ENCODE measurements at regions not wholly inside any gene's neighbourhood (a gene's known extent, or its start where the extent isn't known, plus 50 kb on each side); places are given as distances from the start of the nearest gene placed in this dataset.

DNA sequence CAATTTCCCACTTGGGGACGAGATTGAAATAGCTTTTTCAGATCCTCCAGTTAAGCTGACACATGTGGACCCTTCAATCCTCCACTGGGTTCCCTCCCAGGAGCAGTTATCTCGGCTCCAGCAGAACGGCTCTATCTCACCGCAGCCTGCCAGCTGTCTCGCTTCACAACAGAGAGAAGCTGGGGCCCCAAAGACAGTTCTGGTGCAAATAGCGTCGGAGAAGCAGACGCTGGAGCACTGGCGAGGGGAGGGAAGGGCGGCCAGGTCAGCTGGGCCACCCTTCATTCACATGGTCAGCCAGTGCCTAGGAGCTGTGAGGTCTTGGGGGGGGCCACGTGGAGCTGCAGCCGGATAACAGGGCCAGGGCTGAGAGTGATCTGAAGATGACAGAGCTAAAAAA, 141.3 kb upstream of the SDK2 start:
- no peak for DNase-seq (ENCODE audit: low read depth)

DNA sequence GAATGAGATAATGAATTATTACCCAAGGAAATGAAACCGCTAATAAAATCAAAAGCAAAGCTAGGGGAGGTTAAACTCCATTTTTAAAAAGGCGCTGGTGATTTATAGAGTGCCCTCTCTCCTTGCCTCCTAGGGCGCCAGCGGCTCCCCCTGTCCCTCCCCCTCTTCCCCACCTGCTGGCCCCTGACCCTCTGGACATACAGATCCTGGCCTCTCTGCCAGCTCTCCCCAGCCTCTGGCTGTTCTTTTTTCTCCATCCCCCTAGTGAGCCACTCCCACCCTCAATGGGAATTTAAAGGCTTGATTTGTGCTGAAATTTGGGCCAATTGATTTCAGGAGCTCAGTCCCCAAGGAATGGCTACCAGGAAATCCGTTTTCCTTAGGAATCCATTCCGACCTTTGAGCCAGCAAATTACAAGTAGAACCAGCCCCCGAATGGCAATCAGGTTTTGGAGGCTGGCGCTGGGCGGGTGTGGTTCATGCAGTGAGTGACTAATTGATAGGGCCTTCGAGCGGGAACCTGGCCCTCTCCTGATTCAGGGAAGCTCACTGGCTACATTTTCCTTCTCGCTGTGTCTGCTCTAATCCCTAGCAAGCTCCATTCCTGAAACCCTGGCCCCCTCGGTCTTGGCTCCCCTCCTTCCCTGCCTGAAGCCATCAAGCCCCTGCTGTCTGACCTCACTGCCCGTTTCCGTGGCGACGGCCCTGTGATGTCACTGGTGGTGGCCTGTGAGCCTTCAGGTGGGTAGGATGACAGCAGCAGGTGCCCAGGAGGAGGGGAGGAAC, 141.9 kb upstream of the SDK2 start:
- no peak for DNase-seq (ENCODE audit: low read depth)

DNA sequence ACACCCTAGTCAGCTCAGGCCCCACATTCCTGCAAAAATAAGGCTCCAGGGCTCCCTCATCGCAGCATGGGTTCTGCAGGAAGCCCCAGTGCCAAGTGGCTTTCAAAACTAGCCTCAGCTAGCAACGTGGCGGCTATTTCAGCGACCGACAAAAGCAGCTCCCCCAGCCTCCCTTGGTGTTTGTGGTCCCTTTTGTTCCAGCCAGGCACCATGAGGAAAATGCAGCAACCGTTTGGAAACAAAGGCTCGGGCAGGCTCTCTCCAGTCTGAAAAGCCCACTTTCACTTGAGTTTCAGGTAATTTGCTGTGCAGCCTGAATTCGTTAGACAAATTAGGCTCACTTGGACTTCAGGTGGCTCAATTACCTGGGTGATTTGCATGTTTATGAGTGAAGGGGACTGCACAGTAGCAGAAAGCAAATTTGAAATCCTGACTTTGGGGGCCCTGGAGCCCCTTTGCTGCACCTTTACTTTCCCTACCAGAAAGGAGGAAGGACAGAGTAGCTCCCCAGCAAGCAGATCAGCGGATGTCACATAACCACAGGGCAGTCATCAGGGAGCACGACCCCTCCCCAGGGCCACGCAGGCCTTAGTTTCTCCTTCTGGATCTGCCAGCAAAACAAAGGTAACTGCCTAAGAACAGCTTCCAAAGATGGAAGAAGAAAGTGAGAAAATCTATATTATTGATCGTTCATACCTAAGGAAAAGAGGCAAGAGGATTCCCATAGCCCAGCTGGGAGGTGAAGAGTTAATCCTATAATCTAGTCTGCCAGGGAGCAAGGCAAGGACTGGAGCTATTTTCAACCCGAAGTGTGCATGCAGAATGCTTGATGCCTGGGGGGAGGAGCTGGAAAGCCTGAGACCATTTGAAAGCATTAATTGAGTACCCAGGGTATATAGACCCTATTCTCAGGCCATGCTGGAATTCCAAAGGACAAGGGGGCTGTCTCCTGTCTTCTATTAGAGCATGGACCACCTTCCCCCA, 143.1 kb upstream of the SDK2 start:
- no peak for DNase-seq (ENCODE audit: low read depth)

DNA sequence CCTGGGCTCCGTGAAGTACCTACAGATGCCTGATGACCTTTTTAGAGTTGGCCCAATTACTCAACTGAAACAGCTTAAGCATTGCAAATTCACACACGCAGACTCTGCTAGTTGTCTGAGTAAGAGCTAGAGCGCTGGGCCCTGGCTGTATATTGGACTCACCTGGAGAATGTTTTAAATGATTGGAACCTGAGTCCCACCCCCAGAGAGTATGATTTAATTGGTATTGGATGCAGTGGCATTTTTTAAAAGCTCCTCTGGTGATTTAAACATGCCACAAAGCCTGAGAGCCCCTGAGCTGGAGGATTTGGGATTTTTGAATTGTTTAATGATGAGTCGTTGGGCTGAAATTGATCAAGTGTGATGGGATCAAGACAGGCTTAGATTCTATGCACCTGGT, 143.9 kb upstream of the SDK2 start:
- no peak for DNase-seq (ENCODE audit: low read depth)

DNA sequence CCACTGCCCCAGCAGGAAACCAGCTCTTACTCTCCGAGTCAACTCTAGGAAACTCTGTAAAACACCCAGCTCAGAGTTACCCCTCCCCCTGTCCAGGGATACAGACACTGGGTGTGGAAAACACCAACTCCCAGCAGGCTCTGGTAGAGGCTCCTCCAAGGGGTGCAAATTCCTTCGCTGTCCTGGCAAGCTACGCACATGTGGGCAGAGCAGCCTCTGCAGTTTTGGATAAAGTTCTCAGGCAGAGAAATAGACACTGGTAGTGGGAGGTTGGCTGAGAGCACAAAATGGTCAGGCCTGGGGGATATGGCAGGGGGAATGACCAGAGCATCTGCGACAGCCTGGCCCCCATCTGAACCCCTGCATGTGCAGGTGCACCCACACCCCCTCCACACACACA, 146.9 kb upstream of the SDK2 start:
- no peak for DNase-seq (ENCODE audit: low read depth)

DNA sequence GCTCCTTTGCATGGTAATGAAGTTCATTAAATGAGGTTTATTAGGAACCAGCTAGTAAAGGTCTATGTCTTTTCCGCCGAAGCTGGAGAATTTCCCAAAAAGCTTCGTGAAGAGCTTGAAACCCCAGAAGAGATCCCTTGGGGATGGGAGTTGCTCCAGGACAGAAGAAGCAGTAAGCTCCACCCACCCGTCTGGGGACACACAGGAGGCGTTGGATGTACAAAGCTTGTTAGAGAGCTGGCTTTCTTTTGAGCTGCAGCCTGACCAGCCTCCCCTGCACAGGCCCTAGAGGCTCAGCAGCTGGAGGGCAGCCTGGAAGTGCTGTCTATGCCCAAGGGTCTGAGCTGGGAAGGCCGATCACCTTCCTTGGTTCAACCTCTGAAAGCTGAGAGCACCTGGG, 147.4 kb upstream of the SDK2 start:
- no peak for DNase-seq (ENCODE audit: low read depth)

DNA sequence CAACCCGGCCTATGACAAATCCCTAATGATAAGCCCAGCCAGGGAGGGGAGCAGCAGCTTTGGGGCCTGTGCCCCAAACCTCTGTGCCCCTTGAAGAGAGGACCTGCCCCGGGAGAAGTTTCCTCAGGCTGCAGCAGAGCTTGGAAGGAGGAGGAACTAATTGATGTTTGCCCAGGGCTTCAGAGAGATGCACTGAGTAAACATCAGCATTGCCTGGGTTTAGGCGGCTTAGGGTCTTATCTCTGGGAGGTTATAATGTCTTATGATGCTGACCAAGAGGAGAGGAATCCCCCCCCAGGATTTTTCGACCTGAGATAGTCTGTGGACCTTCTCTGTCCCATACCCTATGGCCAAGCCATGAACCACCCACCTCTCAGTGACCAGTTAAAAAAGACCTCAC, 148.7 kb upstream of the SDK2 start:
- DNase-seq (ENCODE audit: low read depth), result no peak

DNA sequence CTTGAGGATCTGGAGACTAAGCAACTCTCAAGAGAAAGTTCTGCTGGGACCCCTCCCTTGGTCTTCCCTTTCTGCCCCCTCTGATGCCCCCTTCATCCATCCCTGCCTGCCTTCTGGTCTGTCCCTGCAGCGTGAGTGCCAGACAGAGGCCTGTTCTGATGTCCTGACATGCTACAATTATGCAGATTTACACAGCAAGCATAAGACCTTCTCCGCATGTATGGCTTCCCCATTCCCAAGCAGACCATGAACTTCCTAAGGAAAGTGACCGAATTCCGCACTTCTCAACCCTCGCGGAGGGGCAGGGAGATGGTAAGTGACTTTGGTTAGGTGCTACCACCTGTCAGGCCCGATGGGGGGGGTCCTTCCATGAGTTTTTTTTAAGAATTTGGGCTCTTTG, 150.1 kb upstream of the SDK2 start:
- DNase-seq (ENCODE audit: low read depth), result no peak

DNA sequence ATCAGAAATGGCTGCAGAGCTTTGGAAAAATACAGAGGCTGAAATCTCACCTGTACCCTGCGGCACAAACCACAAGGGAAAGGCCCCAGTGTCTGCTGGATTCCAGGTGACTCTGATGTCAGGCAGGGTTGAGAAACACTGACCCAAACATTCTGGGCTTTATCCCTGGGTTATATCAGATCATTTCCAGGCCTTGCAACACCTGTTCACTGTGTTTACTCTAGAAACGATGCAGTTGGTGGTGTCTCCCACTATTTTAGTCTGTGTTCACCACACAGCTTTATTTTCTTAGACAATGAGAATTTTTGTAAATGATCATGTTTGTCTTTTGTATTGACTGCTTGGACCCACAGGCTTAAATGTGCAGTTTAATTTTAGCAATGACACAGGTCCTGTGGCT, 151.5 kb upstream of the SDK2 start:
- no peak for DNase-seq (ENCODE audit: low read depth)

DNA sequence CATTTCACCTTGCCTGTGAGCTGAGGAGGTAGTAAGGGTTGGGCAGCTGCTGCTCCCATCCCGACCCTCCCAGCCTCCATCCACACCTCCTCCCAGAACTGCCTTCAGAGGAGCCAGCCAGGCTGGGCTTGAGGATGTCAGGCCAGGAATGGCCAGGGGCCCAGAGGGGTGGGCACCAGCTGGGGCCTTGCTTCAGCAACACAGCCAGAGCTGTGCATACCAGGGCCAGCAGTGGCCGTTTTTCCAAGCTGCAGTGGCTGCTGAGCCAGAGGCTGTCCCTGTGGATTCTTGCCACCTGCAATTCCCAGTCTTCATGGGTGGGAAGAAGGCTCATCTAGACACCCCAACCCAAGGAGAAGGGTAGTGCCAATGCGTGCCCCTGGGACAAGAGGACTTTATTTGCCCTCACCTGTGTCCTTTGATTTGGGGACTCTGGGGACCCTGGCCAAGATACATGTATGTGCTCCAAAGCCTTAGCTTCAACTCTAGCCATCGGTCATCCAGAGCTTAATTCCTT, 153.4 kb upstream of the SDK2 start:
- DNase-seq (ENCODE audit: low read depth), result no peak

DNA sequence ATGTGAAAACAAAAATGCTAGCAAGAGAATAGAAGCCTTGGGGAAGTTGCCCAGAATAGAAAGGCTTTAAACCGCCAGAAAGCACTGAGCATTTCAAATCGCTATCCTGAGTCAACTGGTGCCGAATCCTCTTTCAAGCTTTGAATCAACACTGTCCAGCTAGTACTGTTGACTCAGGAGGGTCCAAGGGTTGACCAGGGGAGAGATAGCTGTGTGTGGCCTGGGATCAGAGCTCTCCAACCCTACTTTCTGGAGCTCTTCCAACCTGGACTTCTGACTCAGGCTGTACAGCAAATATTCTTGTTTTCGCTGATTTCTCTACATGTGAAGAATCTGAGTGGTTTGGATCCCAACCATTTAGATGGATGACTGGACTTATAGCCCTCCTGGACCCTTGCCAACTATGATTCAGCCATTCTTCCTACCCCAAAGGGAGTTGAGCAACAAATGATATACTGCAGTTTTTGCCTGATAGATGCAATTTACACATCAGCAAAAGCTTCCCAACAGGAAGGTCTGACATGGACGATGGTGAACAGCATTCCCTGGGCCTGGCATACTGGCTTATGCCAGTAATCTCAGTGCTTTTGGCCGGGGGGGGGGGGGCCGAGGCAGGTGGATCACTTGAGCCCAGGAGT, 154.0 kb upstream of the SDK2 start:
- peak; percentile 55 for DNase-seq (ENCODE audit: low read depth)

DNA sequence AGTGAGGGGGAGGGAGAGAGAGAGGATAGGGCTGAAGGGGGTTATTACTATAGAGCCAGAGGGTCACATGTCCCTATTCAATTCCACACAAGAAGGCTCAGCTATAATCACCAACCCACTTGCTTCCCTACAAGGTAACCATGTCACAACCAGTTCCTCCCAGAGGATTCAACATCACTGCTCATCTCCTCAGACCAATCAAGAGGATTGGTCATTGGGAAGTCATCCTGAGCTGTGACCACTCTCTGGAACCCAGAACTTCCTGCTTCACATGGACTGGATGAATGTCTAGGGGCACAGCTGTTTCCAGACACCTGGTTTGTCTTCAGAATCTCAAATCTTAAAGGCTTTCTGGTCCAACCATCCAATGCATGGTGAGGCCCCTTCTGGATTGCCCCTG, 154.9 kb upstream of the SDK2 start:
- no peak for DNase-seq (ENCODE audit: low read depth)

DNA sequence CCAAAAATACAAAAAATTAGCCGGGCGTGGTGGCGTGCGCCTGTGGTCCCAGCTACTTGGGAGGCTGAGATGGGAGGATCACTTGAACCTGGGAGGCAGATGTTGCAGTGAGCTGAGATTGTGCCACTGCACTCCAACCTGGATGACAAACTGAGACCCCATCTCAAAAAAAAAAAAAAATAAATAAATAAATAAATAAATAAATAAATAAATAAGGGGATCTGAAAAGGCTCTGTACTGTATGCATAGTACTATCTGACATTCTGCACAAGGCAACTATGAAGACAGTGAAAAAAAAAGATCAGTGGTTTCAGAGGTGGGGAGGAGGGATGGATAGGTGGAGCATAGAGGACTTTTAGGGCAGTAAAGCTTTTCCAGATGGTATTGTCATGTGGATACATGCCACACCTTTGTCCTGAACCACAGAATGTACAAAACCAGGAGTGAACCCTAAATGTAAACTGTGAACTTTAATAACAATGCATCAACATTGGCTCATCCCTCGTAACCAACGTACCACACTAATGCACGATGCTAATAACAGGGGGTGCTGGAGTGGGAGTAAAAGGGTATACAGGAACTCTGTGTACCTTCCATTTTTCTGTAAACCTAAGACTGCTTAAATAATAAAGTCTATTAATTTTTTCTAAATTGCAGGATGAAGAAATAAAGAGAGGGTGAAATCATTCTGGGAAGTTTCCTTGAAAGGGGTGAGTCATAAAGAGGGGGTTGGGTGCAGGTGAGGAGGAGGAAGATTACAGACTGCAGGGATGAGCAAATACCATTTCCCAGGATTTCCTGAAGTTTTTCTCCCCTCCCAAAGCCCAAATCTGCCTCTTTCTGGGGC, 155.8 kb upstream of the SDK2 start:
- no peak for DNase-seq (ENCODE audit: low read depth)

DNA sequence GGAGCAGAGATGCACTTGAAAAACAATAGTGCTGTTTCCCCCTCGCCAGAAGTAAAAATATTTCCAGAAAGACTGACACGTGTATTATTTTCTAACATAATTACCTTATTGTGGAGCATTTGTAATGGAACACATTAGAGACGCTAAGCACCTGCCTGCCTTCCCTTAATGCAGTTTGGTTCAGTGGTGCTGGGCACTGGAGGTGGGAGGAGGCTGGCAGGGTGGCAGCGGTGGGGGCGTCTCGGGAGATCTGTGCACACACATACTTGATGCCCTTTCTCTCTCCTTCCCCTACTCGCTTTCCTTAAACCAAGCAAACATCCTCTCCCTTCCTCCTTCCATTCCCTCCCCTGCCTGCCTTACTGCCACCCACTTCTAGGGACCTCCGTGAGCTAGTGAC, 156.6 kb upstream of the SDK2 start:
- no peak for DNase-seq (ENCODE audit: low read depth)

DNA sequence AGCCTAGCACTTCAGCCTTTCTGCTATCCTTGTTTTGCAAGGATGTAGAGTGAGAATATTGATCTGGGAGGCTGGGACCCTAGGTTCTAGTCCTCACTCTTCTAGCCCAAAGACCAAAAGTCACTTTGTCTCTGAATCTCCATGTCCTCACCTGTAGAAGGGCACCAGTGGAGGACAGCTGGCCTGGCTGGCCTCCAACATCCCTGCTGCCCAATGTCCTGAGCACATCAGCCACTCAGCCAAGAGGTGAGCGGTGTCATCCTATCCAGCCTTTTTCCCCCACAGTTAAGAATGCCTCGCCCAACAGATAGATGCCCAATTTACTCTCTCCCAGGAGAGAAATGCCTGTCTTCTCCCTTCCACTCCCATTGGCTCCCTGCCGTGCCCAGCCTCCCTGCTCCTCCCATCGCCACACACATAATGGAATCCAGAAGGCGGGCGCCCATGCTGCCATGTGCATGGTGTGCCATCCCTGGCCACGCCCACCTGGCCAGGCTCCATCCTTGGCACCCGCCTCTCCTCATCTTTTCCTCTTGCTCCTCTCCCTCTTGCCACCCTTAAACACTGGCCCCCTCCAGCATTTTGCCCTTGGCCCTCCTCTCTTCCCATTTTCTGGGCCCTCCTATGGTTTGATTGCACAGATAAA, 157.3 kb upstream of the SDK2 start:
- no peak for DNase-seq (ENCODE audit: low read depth)

DNA sequence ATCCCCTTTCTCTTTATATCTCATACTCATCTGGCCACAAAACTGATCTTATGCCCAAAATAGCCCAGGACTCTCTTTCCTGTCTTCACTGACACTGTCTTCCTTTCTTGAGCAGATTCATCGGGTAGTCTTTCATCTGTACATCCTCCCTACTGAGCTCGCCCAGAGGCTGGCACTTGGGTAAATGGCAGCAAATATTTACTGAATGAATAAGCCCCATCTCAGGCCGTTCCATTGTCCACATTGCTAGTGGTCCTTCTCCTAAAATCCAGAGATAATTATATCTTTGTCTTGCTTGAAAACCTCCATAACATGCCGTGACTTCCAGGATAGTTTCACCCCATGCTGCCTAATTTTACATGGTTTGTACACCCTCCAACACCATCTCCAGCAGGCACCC, 158.1 kb upstream of the SDK2 start:
- DNase-seq (ENCODE audit: low read depth), result no peak

DNA sequence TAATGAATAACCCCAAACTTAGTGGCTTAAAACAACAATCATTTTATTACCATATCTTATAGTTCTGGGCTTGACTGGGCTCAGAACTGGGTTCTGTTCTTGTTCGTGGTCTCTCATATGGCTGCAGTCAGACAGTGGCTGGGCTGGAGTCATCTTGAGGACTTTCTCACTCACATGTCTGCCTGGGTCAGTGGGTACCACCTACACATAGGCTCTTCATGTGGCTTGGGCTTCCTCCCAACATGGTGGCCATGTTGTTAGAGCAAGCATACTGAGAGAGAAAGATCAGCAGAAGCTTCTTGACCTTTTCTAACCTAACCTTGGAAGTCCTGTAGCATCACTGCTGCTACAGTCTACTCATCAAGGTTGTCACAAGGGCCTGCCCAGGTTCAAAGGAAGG, 158.6 kb upstream of the SDK2 start:
- no peak for DNase-seq (ENCODE audit: low read depth)

DNA sequence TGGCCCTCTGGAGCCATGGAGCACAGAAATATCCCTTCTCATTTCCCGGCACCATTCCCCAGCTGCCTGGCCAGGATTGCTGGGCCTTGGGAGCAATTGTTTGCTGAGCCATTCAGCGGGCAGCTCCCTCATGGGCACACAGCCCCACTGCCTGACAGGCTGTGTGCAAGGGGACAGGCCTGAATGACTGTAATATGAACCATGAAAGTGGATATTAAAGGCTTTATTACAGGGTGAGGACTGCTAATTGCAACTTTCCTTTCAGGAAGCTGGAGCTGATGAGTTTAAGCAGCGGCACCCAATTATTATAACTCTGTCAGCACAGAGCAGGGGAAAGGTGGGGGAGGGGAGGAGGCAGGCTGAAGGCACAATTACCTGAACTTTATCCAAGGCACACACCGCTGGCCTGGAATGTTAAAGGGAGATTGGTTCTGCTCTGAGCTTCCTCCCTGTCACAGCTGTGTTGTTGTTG, 159.8 kb upstream of the SDK2 start:
- no peak for DNase-seq (ENCODE audit: low read depth)

DNA sequence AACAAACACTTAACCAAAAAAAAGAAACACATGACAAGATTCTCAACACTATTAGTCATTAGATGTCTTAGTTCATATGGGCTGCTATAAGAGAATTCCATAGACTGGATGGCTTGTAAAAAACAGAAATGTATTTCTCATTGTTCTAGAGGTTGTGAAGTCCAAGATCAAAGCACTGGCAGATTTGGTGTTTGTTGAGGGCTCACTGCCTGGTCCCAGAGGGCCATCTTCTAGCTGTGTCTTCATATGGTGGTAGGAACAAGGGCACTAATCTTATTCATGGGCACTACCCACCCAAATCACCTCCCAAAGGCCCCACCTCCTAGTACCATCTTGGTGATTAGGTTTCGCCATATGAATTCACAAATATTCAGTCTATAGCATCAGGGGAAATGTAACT, 162.5 kb upstream of the SDK2 start:
- DNase-seq (ENCODE audit: low read depth), result no peak

DNA sequence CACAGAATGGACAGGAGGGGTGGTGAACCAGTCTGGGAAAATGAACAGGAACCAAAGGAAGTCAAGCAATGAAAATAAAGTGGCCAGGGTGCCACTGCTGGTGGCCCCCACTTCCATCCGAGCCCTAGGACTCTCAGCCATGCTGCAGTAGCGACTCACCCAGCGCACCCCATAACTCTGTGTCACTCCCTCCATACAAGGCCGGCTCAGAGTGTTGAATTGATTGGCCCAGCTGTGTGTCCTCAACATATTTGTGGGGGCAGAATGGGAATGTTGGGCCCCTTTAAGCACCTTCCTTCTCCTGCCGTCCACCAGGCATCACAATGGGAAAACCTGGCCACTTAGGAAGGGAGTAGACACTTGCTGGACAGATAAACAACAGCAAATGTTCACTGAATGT, 169.0 kb upstream of the SDK2 start:
- DNase-seq (ENCODE audit: low read depth), result no peak

DNA sequence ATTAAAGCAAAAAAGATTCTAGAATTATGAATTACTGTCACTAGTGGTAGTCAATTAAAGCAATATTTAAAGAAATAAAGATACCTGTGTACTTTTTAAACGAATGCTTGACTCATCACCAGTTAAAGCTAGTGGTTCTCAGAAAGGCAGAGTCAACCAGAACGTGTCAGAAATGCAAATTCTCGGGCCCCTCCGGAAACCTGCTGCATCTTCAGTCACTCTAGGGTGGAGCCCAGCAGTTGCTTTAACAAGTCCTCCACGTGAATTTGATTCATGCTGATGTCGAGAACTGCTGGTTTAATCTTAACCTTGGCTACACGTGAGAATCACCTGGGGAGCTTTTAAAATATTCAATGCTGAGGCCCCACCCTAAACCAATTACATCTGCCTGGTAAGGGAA, 169.8 kb upstream of the SDK2 start:
- no peak for DNase-seq (ENCODE audit: low read depth)
